ENCODE measurements at regions not wholly inside any gene's neighbourhood (a gene's known extent, or its start where the extent isn't known, plus 50 kb on each side); places are given as distances from the start of the nearest gene placed in this dataset.

DNA sequence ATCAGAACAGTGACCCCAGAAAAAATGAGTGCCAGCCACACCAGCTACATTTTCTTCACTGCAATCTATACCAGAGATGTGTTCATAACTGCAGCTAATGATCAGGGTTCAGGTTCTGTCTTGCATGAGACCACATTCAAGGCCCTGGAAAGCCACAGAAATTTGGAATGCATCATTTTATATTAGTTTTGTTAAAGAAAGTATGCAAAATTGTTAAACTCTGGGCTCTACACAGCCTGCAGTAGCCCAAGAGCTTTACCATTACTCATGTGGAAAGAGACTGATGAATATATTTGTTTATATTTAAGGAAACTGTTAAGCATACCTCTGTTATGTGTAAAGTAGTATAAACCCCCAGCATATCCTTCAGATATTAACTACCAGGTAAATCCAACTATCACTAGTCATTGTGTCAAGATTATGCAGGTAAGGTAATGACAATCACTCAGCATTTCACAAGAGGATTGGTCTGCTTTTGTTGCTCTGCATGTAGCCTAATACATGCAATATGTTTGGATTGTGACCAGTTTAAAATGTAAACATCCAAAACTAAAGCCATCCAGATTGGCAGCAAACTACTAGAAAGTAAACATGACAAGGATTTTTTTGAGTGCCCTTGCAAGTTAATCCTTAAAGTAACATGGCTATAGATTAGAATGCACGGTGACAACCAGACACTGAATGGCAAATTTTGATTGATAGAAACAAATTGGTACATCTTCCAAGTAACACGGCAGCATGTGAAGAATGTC, 429.1 kb upstream of the ARGLU1 start:
- in situ Hi-C loops (cut with MboI) (no loop called here), intact Hi-C loops (cut with micrococcal nuclease) (no loop called here)
- TF ChIP-seq FOS (IDR thresholded peaks at IDR 0.05; ENCODE audit: extremely low read depth, insufficient read length) (no peak), CLOCK (CRISPR knock-in tag; IDR thresholded peaks at IDR 0.05; ENCODE audit: borderline replicate concordance) (no peak), ELF4 (CRISPR knock-in tag; IDR thresholded peaks at IDR 0.05) (no peak), CAMTA2 (CRISPR knock-in tag; conservative IDR thresholded peaks at IDR 0.05) (no peak), ZNF75A (CRISPR knock-in tag; IDR thresholded peaks at IDR 0.05) (no peak), BCL6 (CRISPR knock-in tag; IDR thresholded peaks at IDR 0.05) (no peak), KDM5B (IDR thresholded peaks at IDR 0.05; ENCODE audit: insufficient replicate concordance, low read depth, low read length) (no peak), ZNF347 (CRISPR knock-in tag; IDR thresholded peaks at IDR 0.05; ENCODE audit: low read depth) (no peak), HOXB6 (CRISPR knock-in tag; IDR thresholded peaks at IDR 0.05; ENCODE audit: borderline replicate concordance) (no peak), ZNF146 (CRISPR knock-in tag; IDR thresholded peaks at IDR 0.05; ENCODE audit: unreplicated experiment) (no peak), ATF7 (IDR thresholded peaks at IDR 0.05) (no peak)
- TF ChIP-seq, protein P1, sequence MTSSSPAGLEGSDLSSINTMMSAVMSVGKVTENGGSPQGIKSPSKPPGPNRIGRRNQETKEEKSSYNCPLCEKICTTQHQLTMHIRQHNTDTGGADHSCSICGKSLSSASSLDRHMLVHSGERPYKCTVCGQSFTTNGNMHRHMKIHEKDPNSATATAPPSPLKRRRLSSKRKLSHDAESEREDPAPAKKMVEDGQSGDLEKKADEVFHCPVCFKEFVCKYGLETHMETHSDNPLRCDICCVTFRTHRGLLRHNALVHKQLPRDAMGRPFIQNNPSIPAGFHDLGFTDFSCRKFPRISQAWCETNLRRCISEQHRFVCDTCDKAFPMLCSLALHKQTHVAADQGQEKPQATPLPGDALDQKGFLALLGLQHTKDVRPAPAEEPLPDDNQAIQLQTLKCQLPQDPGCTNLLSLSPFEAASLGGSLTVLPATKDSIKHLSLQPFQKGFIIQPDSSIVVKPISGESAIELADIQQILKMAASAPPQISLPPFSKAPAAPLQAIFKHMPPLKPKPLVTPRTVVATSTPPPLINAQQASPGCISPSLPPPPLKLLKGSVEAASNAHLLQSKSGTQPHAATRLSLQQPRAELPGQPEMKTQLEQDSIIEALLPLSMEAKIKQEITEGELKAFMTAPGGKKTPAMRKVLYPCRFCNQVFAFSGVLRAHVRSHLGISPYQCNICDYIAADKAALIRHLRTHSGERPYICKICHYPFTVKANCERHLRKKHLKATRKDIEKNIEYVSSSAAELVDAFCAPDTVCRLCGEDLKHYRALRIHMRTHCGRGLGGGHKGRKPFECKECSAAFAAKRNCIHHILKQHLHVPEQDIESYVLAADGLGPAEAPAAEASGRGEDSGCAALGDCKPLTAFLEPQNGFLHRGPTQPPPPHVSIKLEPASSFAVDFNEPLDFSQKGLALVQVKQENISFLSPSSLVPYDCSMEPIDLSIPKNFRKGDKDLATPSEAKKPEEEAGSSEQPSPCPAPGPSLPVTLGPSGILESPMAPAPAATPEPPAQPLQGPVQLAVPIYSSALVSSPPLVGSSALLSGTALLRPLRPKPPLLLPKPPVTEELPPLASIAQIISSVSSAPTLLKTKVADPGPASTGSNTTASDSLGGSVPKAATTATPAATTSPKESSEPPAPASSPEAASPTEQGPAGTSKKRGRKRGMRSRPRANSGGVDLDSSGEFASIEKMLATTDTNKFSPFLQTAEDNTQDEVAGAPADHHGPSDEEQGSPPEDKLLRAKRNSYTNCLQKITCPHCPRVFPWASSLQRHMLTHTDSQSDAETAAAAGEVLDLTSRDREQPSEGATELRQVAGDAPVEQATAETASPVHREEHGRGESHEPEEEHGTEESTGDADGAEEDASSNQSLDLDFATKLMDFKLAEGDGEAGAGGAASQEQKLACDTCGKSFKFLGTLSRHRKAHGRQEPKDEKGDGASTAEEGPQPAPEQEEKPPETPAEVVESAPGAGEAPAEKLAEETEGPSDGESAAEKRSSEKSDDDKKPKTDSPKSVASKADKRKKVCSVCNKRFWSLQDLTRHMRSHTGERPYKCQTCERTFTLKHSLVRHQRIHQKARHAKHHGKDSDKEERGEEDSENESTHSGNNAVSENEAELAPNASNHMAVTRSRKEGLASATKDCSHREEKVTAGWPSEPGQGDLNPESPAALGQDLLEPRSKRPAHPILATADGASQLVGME (CRISPR knock-in tag; IDR thresholded peaks at IDR 0.05): no peak
- TF ChIP-seq, protein P2, sequence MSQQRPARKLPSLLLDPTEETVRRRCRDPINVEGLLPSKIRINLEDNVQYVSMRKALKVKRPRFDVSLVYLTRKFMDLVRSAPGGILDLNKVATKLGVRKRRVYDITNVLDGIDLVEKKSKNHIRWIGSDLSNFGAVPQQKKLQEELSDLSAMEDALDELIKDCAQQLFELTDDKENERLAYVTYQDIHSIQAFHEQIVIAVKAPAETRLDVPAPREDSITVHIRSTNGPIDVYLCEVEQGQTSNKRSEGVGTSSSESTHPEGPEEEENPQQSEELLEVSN (IDR thresholded peaks at IDR 0.05; ENCODE audit: borderline replicate concordance in 1 of 2, extremely low read depth in 1 of 2, insufficient read depth in 1 of 2, insufficient read length in 1 of 2, low read depth in 1 of 2, low read length in 1 of 2, poor library complexity in 1 of 2, severe bottlenecking in 1 of 2): no peak

More for the DNA sequence above, 429.1 kb upstream of the ARGLU1 start:
- H3K4me1 ChIP-seq (replicated peaks in 1 of 2; ENCODE audit: control insufficient read depth in 2 of 2, insufficient read depth in 2 of 2, low read length in 2 of 2): no peaks in the 10 kb centered on the region
- H3K9me3 ChIP-seq (replicated peaks; ENCODE audit: control insufficient read depth, insufficient read depth, low read depth, low read length): no peaks in the 10 kb centered on the region
- no peak for DNase-seq (ENCODE audit: extremely low read depth in 1 of 4, low spot score in 3 of 4)
- no TSS peak for BruUV-seq (replicated peaks)
- H3K27me3 ChIP-seq (ENCODE audit: control insufficient read depth in 2 of 2, insufficient read depth in 2 of 2, low read length in 2 of 2): no peaks in the 10 kb centered on the region
- H3K27ac ChIP-seq (ENCODE audit: extremely low read depth, low read depth, low read length): no peak overlapping the region
- CTCF ChIA-PET (ENCODE audit: low intra/inter-chr PET ratio): no interaction called here
- no peak overlapping the region for H3K9ac ChIP-seq (ENCODE audit: insufficient read depth in 1 of 2, low read depth in 2 of 2, low read length in 2 of 2)
- H2AFZ ChIP-seq (ENCODE audit: low read depth, low read length): no peak overlapping the region
- H3K36me3 ChIP-seq (ENCODE audit: control insufficient read depth, insufficient read depth, low read length): no peaks in the 10 kb centered on the region
- H3K79me2 ChIP-seq (ENCODE audit: control insufficient read depth, insufficient read depth, low read length): no peaks in the 10 kb centered on the region
- no peaks in the 10 kb centered on the region for H3K9me1 ChIP-seq (ENCODE audit: control insufficient read depth, insufficient read depth, low read length)
- POLR2A ChIA-PET: no interaction called here
- 7% methylated on average over 2 of the region's 2 CpGs for WGBS (ENCODE audit: insufficient coverage, low coverage, missing lambda C conversion rate)
- H3K4me3 ChIP-seq: no peak overlapping the region
- no peaks in the 10 kb centered on the region for H4K20me1 ChIP-seq (replicated peaks; ENCODE audit: control insufficient read depth, insufficient read depth, low read length)
- H3K4me2 ChIP-seq (ENCODE audit: insufficient read depth, low read length): no peak overlapping the region
- FAIRE-seq: no peak
- no peak for ATAC-seq

Data from K562 (cell line).